HepG2 (cell line): ENCODE measurements at regions not wholly inside any gene's neighbourhood (a gene's known extent, or its start where the extent isn't known, plus 50 kb on each side); places are given as distances from the start of the nearest gene placed in this dataset.

Source experiments
- ATAC-seq: fragments of 200-7000 bp; cut with Tn5 transposase; 3 replicates; pipeline ENCODE4 v1.9.1; 2020; ENCODE audit warnings: mild to moderate bottlenecking, moderate library complexity
- BruUV-seq: library from RNA; stranded (reverse); fragments of 400-500 nt; replicated peaks from 2 replicates; lab custom pipeline; 2021; lab: Mats Ljungman, UMichigan
- CTCF ChIA-PET: fragments of 300-600 bp; formaldehyde crosslinking; extraction: SDS; loops from one replicate; lab custom pipeline; 2021; ENCODE audit warnings: low total read pairs, inconsistent platforms, low intra/inter-chr PET ratio; lab: Yijun Ruan, JAX
- POLR2A ChIA-PET: fragments of 350-600 bp; sonication (Branson Sonifier 250); formaldehyde crosslinking; loops from one replicate; lab custom pipeline; 2020; ENCODE audit warnings: antibody characterized with exemption, inconsistent platforms; lab: Yijun Ruan, JAX
- DNase-seq: peaks from one replicate; pipeline ENCODE4 v3.0.0-alpha.2; 2015; ENCODE audit warnings: low spot score
- FAIRE-seq: peaks from 3 replicates; lab custom pipeline; 2011; peaks lifted over from hg19 to GRCh38; lab: Jason Lieb, UNC
- H2AFZ ChIP-seq: one replicate; pipeline ENCODE4 v1.6.1; 2011; ENCODE audit warnings: low read length, inconsistent platforms
- H3K27ac ChIP-seq: fragments of 300-600 bp; 3 replicates; pipeline ENCODE4 v1.8.0; 2011; ENCODE audit warnings: mixed run types, mild to moderate bottlenecking, mixed read lengths, low read length, inconsistent platforms; ENCODE audit not compliant: insufficient read depth; ENCODE audit errors: extremely low read length
- H3K27me3 ChIP-seq, 2 experiments: fragments of 200-600 bp in 1 of 2; 2 replicates in 1 of 2; 3 replicates in 1 of 2; pipeline versions ENCODE4 v1.6.0 to v1.8.0; 2011; ENCODE audit warnings: low read length in 2 of 2, mild to moderate bottlenecking in 2 of 2, moderate library complexity in 2 of 2, inconsistent platforms in 1 of 2; ENCODE audit not compliant: insufficient read depth in 2 of 2, control insufficient read depth in 1 of 2
- H3K36me3 ChIP-seq, 2 experiments: fragments of 200-600 bp in 1 of 2; replicated peaks in 1 of 2; 2 replicates in 1 of 2; 3 replicates in 1 of 2; pipeline versions ENCODE4 v1.5.1 to v1.8.0; 2011; ENCODE audit warnings: low read length in 2 of 2, inconsistent platforms in 1 of 2; ENCODE audit not compliant: insufficient read depth in 2 of 2, control insufficient read depth in 1 of 2
- H3K4me1 ChIP-seq: 2 replicates; pipeline ENCODE4 v1.5.1; 2012; ENCODE audit warnings: low read length, inconsistent platforms; ENCODE audit not compliant: insufficient read depth
- H3K4me2 ChIP-seq: 2 replicates; pipeline ENCODE4 v1.6.0; 2011; ENCODE audit warnings: low read depth, low read length, inconsistent platforms
- H3K4me3 ChIP-seq, 3 experiments: fragments of 200-600 bp in 1 of 3; sonication (generic), shearing (Covaris generic) in 1 of 3; replicated peaks in 1 of 3; 2 replicates each; pipeline ENCODE4 v1.5.1; 2011 to 2016; ENCODE audit warnings: low read length in 3 of 3, inconsistent platforms in 2 of 3, low read depth in 2 of 3, mild to moderate bottlenecking in 2 of 3, control low read depth in 1 of 3, mixed read lengths in 1 of 3; ENCODE audit not compliant: insufficient read depth in 1 of 3
- H3K79me2 ChIP-seq: one replicate; pipeline ENCODE4 v1.6.1; 2011; ENCODE audit warnings: low read length, inconsistent platforms; ENCODE audit not compliant: insufficient read depth
- H3K9ac ChIP-seq: 2 replicates; pipeline ENCODE4 v1.6.0; 2011; ENCODE audit warnings: mild to moderate bottlenecking, low read depth, low read length, inconsistent platforms; ENCODE audit not compliant: insufficient read depth
- H3K9me3 ChIP-seq: 2 replicates; pipeline ENCODE4 v1.5.1; 2012; ENCODE audit warnings: mild to moderate bottlenecking, low read length
- H4K20me1 ChIP-seq: 2 replicates; pipeline ENCODE4 v1.6.0; 2011; ENCODE audit warnings: inconsistent platforms, mild to moderate bottlenecking, low read length, moderate library complexity; ENCODE audit not compliant: insufficient read depth
- HOXA5 ChIP-seq: sonication (generic); formaldehyde crosslinking; IDR thresholded peaks from 2 replicates; pipeline ENCODE4 v1.4.0; 2020; ENCODE audit warnings: missing genetic modification reagents
- ZNF180 ChIP-seq: sonication (generic); formaldehyde crosslinking; IDR thresholded peaks from 2 replicates; pipeline ENCODE4 v1.4.0; 2020; ENCODE audit warnings: low read depth, missing genetic modification reagents, borderline replicate concordance
- ZNF232 ChIP-seq: sonication (generic); formaldehyde crosslinking; IDR thresholded peaks from 2 replicates; pipeline ENCODE4 v1.4.0; 2020; ENCODE audit warnings: missing genetic modification reagents, borderline replicate concordance
- ZSCAN31 ChIP-seq: sonication (generic); formaldehyde crosslinking; IDR thresholded peaks from 2 replicates; pipeline ENCODE4 v1.5.0; 2020; ENCODE audit warnings: low read depth, mild to moderate bottlenecking, missing genetic modification reagents
- WGBS: methylation state at CpG from one replicate; pipeline ENCODE4 v1.1.6; 2017; ENCODE audit warnings: low lambda C conversion rate; 5-methylcytosine and 5-hydroxymethylcytosine counted together
- in situ Hi-C: cut with HindIII; loops from 2 replicates; pipeline ENCODE4 v1.10.0; 2017; ENCODE audit warnings: low pct_unique_long_range_greater_than_20kb; ENCODE audit not compliant: extremely low pct_ligation_motif_present
- intact Hi-C: fragments of 100-400 bp; cut with micrococcal nuclease; formaldehyde crosslinking; loops from one replicate; pipeline ENCODE4 v1.10.0; 2022; ENCODE audit not compliant: unreplicated experiment
- TF ChIP-seq, protein P1 (sequence below): sonication (generic); formaldehyde crosslinking; IDR thresholded peaks from 2 replicates; pipeline ENCODE4 v1.4.0; 2020; ENCODE audit warnings: missing genetic modification reagents, mild to moderate bottlenecking, borderline replicate concordance
- TF ChIP-seq, protein P2 (sequence below): sonication (generic); formaldehyde crosslinking; IDR thresholded peaks from 2 replicates; pipeline ENCODE4 v1.4.0; 2020; ENCODE audit warnings: missing genetic modification reagents
- TF ChIP-seq, protein P3 (sequence below): sonication (generic); formaldehyde crosslinking; conservative IDR thresholded peaks from 2 replicates; pipeline ENCODE4 v1.8.1; 2023; ENCODE audit warnings: missing genetic modification reagents

DNA sequence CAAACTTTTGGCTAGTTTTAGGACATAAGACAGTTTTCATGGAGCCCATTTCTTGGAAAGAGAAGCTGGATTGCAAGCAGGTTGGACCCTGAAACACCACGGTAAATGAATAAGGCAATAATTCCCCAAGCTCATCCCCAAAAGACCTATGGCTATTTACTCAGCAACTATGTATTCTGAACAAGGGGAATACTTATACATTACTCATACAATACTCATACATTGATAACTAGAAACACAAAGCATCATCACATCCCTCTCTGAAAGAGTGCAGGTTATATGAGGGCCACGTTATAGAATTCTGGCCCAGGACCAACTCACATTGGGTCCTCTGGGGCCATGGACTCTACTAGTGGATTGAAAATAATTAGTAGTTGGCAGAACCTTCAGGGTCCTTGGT is 154.8 kb downstream of the TMX3 start:
- FAIRE-seq (no peak), ATAC-seq (no peak), DNase-seq (no peak)
- Histone ChIP-seq H3K4me3 (no peak overlapping the region), H3K27me3 (no peaks in the 10 kb centered on the region), H3K4me1 (no peaks in the 10 kb centered on the region), H3K27ac (no peak overlapping the region), H3K79me2 (no peaks in the 10 kb centered on the region), H3K9ac (no peak overlapping the region), H4K20me1 (no peaks in the 10 kb centered on the region), H3K4me2 (no peak overlapping the region), H3K36me3 (no peaks in the 10 kb centered on the region), H3K9me3 (no peaks in the 10 kb centered on the region), H2AFZ (no peak overlapping the region)
- TF ChIP-seq, protein P1, sequence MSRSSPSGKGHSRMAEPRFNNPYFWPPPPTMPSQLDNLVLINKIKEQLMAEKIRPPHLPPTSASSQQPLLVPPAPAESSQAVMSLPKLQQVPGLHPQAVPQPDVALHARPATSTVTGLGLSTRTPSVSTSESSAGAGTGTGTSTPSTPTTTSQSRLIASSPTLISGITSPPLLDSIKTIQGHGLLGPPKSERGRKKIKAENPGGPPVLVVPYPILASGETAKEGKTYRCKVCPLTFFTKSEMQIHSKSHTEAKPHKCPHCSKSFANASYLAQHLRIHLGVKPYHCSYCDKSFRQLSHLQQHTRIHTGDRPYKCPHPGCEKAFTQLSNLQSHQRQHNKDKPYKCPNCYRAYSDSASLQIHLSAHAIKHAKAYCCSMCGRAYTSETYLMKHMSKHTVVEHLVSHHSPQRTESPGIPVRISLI (CRISPR knock-in tag): no peak
- TF ChIP-seq, protein P2, sequence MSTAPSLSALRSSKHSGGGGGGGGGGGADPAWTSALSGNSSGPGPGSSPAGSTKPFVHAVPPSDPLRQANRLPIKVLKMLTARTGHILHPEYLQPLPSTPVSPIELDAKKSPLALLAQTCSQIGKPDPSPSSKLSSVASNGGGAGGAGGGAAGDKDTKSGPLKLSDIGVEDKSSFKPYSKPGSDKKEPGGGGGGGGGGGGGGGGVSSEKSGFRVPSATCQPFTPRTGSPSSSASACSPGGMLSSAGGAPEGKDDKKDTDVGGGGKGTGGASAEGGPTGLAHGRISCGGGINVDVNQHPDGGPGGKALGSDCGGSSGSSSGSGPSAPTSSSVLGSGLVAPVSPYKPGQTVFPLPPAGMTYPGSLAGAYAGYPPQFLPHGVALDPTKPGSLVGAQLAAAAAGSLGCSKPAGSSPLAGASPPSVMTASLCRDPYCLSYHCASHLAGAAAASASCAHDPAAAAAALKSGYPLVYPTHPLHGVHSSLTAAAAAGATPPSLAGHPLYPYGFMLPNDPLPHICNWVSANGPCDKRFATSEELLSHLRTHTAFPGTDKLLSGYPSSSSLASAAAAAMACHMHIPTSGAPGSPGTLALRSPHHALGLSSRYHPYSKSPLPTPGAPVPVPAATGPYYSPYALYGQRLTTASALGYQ (CRISPR knock-in tag): no peak
- TF ChIP-seq ZNF232 (CRISPR knock-in tag) (no peak), HOXA5 (CRISPR knock-in tag) (no peak), ZSCAN31 (CRISPR knock-in tag) (no peak)
- CTCF ChIA-PET: no interaction called here
- POLR2A ChIA-PET: no interaction called here
- in situ Hi-C loops: no loop called here
- intact Hi-C loops: no loop called here
- 0% methylated on average over 2 of the region's 2 CpGs for WGBS
- BruUV-seq: no TSS peak

DNA sequence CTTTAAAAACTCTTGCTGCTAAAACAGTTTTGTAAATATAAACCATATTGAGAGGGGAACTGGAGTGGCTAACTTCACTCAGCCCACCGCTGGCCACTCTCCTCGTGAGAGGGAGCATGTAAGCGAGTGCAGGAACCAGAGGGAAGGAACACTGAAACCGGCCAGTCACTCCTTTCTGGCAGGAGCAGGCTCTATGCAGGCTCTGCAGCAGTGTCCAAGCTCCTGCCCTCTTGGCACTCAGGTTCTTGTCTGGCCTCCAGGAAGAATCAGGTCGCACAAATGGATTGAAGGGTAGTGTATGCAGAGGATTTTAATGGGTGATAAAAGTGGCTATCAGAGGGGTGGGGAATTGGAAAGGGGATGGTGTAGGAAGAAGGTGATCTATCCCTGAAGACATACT is 157.7 kb downstream of the TMX3 start:
- H2AFZ ChIP-seq: no peak overlapping the region
- H3K27me3 ChIP-seq: no peaks in the 10 kb centered on the region
- no peak overlapping the region for H3K4me3 ChIP-seq
- in situ Hi-C loops (no loop called here), intact Hi-C loops (no loop called here)
- no peak overlapping the region for H3K27ac ChIP-seq
- H3K4me2 ChIP-seq: no peak overlapping the region
- ATAC-seq (no peak), DNase-seq (no peak), FAIRE-seq (no peak)
- H3K9ac ChIP-seq: no peak overlapping the region
- no peaks in the 10 kb centered on the region for H3K79me2 ChIP-seq
- no TSS peak for BruUV-seq
- CTCF ChIA-PET: no interaction called here
- no peaks in the 10 kb centered on the region for H3K4me1 ChIP-seq
- TF ChIP-seq ZNF180 (CRISPR knock-in tag): no peak
- TF ChIP-seq, protein P3, sequence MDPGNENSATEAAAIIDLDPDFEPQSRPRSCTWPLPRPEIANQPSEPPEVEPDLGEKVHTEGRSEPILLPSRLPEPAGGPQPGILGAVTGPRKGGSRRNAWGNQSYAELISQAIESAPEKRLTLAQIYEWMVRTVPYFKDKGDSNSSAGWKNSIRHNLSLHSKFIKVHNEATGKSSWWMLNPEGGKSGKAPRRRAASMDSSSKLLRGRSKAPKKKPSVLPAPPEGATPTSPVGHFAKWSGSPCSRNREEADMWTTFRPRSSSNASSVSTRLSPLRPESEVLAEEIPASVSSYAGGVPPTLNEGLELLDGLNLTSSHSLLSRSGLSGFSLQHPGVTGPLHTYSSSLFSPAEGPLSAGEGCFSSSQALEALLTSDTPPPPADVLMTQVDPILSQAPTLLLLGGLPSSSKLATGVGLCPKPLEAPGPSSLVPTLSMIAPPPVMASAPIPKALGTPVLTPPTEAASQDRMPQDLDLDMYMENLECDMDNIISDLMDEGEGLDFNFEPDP (CRISPR knock-in tag): no peak
- 6% methylated on average over 5 of the region's 5 CpGs for WGBS
- no peaks in the 10 kb centered on the region for H3K9me3 ChIP-seq
- no peaks in the 10 kb centered on the region for H4K20me1 ChIP-seq
- no peaks in the 10 kb centered on the region for H3K36me3 ChIP-seq
- POLR2A ChIA-PET: no interaction called here
